ENCODE measurements at regions not wholly inside any gene's neighbourhood (a gene's known extent, or its start where the extent isn't known, plus 50 kb on each side); places are given as distances from the start of the nearest gene placed in this dataset.

DNA sequence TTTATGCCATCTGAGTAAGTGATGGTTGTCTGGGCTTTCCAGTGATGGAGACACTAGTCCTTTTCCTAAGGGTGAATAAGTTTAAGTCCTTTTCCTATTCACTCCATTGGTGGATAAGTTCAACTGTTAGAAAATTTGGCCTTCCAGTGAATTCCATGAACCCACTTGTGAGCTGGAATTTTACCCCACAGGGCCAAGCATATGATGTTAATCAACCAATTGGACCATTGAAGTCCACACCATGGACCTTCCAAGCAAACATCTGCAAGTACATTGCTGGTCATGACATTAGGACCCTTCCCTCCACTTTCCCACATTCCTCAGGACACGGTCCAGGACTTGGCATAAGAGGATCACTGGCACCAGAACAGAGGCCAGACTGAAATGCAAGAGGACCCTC is 381.4 kb downstream of the RPS24 start:
- intact Hi-C loops (cut with micrococcal nuclease; ENCODE audit: unreplicated experiment): no loop called here
- CTCF ChIA-PET (ENCODE audit: unreplicated experiment): no interaction called here
- no peak overlapping the region for H2AFZ ChIP-seq (ENCODE audit: low read length)
- H3K4me2 ChIP-seq (ENCODE audit: low read length): no peak overlapping the region
- no peaks in the 10 kb centered on the region for H3K4me1 ChIP-seq (ENCODE audit: insufficient read depth, low read length, poor library complexity, severe bottlenecking)
- no peak overlapping the region for H3K27ac ChIP-seq (ENCODE audit: low read depth, low read length, poor library complexity, severe bottlenecking)
- no peaks in the 10 kb centered on the region for H4K20me1 ChIP-seq (ENCODE audit: insufficient read depth, low read length)
- no peak for TF ChIP-seq EZH2phosphoT487 (IDR thresholded peaks at IDR 0.05; ENCODE audit: borderline replicate concordance, low read depth, low read length)
- TF ChIP-seq, protein P1, sequence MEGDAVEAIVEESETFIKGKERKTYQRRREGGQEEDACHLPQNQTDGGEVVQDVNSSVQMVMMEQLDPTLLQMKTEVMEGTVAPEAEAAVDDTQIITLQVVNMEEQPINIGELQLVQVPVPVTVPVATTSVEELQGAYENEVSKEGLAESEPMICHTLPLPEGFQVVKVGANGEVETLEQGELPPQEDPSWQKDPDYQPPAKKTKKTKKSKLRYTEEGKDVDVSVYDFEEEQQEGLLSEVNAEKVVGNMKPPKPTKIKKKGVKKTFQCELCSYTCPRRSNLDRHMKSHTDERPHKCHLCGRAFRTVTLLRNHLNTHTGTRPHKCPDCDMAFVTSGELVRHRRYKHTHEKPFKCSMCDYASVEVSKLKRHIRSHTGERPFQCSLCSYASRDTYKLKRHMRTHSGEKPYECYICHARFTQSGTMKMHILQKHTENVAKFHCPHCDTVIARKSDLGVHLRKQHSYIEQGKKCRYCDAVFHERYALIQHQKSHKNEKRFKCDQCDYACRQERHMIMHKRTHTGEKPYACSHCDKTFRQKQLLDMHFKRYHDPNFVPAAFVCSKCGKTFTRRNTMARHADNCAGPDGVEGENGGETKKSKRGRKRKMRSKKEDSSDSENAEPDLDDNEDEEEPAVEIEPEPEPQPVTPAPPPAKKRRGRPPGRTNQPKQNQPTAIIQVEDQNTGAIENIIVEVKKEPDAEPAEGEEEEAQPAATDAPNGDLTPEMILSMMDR (conservative IDR thresholded peaks at IDR 0.05; ENCODE audit: low read length): no peak
- H3K9me3 ChIP-seq (ENCODE audit: low read length): no peaks in the 10 kb centered on the region
- H3K79me2 ChIP-seq (ENCODE audit: insufficient read depth, low read depth, low read length): no peaks in the 10 kb centered on the region
- no TSS peak for BruUV-seq (replicated peaks)
- POLR2A ChIA-PET: no interaction called here
- no peaks in the 10 kb centered on the region for H3K36me3 ChIP-seq (ENCODE audit: insufficient read depth, low read length)
- no peak overlapping the region for H3K4me3 ChIP-seq (ENCODE audit: low read depth, low read length, poor library complexity, severe bottlenecking)
- no peaks in the 10 kb centered on the region for H3K9me2 ChIP-seq (ENCODE audit: insufficient read depth, low read length)
- no peak for DNase-seq (ENCODE audit: low spot score)

DNA sequence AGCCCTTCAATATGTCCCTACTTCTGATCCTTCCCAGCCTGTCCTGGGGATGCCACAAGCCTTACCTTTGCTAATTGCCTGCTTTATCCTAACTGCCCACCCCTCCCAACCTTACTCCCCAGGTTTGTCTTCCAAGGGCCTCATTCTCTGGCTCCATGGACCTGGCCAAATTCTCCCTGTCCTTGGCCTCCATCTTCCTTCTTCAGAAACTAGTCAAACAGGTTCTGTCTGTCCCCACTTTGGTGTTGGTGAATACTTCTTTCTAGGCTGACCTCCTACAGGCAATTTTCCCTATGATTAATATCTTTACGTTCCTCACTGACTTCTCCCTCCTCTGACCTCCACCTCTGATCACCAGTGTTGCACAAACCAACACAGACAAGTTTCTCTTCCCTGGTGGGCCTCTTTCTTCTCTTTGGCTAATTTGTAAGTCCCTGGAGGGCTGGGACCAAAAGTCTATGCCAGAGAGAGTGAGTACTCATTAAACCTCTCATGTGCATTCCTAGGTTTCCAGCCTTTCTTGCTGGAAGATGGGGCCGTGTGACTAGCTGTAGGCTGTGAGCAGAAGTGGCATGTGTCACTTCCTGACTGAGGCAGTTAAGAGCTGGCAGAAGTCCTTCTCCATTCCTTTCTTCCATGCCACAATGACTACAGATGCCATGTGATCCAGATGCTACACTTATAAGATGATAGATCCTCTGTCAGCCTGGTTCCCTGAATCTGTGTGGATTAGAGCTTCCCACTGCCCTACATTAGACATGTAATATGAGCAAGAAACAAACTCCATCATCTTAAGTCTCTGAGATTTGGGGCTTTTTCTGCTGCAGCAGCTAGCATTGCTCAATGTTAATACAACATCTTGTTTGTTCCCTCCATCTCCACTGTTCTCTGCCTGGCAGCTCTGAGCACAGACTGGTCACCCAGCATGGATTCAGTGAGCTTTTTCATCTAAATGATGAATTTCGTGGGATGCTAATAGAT is 382.7 kb downstream of the RPS24 start:
- no peak overlapping the region for H3K4me2 ChIP-seq (ENCODE audit: low read length)
- no TSS peak for BruUV-seq (replicated peaks)

More for the DNA sequence above, 382.7 kb downstream of the RPS24 start:
- Histone ChIP-seq H3K9me2 (ENCODE audit: insufficient read depth, low read length) (no peaks in the 10 kb centered on the region), H3K27ac (ENCODE audit: low read depth, low read length, poor library complexity, severe bottlenecking) (no peak overlapping the region), H4K20me1 (ENCODE audit: insufficient read depth, low read length) (no peaks in the 10 kb centered on the region), H3K4me3 (ENCODE audit: low read depth, low read length, poor library complexity, severe bottlenecking) (no peak overlapping the region), H3K4me1 (ENCODE audit: insufficient read depth, low read length, poor library complexity, severe bottlenecking) (no peaks in the 10 kb centered on the region), H3K79me2 (ENCODE audit: insufficient read depth, low read depth, low read length) (no peaks in the 10 kb centered on the region), H3K9me3 (ENCODE audit: low read length) (no peaks in the 10 kb centered on the region), H2AFZ (ENCODE audit: low read length) (no peak overlapping the region), H3K36me3 (ENCODE audit: insufficient read depth, low read length) (no peaks in the 10 kb centered on the region)
- TF ChIP-seq, protein P1 (conservative IDR thresholded peaks at IDR 0.05; ENCODE audit: low read length): no peak
- no peak for TF ChIP-seq EZH2phosphoT487 (IDR thresholded peaks at IDR 0.05; ENCODE audit: borderline replicate concordance, low read depth, low read length)
- no peak for DNase-seq (ENCODE audit: low spot score)
- CTCF ChIA-PET (ENCODE audit: unreplicated experiment): no interaction called here
- POLR2A ChIA-PET: no interaction called here
- intact Hi-C loops (cut with micrococcal nuclease; ENCODE audit: unreplicated experiment): no loop called here

Data from OCI-LY7 (cell line).